ENCODE measurements at regions not wholly inside any gene's neighbourhood (a gene's known extent, or its start where the extent isn't known, plus 50 kb on each side); places are given as distances from the start of the nearest gene placed in this dataset.

DNA sequence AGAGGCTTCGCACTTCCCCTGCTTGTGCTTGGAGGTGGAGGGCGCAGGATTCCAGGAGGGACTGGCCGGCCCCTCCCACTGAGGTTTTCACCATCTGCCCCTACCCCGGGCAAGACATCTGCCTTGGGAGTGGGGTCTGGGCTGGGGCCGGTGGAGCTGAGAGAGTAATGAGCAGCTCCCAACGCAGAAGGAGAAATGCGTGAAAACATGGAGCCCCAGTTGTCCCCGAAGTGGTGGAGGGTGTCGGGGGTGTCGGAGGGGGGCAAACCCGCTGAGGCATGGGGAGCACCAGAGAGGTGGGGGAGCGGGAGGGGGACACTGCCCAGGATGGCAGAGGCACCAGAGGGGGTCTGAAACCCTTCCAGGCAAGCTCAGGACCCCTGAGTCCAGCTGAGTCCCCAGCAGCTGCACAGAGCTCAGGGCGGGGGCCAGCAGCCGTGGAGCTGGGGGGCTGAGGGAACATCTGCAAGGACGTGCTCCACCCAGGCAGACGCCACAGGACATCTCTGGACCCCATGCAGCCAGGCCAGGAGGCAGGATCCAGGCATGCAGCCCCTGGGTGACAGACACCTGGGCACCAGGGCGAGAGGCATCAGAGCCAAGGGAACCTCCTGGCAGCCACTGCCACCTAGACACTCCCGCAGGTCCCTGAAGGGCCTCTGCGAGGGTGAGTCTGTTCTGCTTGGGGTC is 110.6 kb downstream of the SIK1 start:
- no peak for DNase-seq

DNA sequence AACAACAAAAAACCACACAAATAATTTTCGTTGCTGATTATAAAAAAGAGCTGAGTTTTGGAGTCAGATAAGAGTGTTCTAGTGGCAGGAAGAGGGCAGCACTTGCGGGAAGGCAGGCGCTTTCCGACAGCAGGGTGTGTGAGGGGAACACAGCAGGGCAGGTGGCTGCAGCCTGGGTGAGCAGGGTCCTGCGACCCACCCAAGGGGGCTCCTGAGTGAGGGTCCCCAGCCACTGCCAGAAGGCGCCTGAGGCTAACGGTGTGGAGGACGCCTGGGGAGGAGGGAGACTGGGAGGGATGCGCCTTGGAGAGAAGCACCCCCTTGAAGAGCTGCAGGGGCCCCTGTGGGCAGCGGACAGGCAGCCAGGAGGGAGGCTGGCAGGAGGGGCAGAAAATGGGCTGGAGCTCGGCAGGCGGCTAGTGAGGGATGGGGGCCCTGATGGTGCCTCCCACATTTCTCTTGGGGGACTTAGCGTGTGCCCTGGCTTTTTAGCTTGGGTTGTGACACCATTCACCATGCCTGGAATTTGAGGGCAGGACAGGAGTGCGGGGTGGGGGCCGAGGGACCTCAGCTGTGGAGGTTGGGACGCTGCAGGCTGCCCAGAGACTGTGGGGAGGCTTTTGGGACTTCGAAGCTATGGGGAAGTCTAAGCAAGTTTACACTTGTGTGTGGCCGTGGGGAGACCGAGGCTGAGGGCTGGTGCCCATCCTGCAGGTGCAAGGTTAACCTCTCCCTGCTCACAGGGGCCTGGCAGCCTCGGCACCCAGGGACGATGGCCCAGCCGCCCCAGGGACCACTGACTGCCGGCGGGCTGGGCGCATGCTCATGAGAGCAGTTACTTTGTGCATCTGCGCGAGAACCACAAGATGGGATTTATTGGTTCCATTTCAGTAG is 111.4 kb downstream of the SIK1 start:
- DNase-seq, result peak; percentile 17 to 36

DNA sequence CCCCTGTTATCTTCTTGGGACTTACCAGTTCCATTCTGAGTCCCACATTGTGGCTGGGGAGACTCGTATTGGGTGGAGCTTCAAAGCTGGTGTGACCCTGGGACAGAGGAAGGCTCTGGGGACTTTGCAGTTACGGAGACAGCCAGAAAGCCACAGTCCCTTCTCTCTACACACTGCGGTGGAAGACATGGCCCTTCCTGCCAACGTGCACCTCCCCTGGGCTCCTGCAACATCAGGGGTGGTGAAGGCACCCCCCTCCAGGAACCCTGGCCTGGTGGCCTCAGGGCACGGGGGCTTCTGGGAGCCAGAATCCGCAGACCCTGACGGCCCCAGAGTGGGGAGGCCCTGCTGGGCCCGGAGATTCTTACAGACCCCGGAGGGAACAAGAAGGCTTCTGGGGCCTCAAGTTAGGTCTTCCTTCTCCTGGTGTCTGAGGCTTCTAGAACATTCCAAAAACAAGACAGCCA is 113.0 kb downstream of the SIK1 start:
- DNase-seq, result no peak

DNA sequence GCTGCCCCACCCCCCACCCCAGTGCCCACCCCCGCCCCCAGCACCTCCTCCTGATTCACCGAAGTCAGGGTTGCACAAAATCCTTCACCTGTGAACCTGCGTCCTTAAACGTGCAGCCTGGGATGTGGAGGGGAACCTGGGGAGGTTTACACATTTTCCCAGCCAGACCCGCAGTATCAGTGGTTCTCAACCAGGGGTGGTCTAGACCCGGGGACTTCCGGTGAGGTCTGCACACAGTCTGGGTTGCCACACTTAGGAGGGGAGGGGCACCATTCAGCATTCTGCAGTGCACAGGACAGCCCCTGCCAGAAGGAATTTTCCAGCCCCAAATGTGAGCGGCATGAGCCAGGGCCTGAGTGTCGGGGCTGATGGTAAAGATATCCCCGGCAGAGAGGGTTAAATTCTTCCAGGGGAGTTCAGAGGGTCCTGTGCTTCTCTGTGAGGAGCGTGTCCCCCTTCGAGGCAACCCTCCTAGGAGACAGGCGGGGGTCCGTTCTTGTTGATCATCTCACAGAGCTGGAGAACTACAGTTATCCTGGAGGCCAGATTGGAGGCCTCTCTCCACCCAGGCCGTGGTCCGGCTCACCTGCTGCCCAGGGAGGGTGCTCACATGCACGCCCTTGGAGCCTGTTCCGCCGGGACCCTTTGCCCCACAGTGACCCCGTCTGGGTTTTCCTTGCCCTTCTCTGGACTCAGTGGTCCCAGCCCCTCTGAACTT is 113.6 kb downstream of the SIK1 start:
- no peak for DNase-seq

DNA sequence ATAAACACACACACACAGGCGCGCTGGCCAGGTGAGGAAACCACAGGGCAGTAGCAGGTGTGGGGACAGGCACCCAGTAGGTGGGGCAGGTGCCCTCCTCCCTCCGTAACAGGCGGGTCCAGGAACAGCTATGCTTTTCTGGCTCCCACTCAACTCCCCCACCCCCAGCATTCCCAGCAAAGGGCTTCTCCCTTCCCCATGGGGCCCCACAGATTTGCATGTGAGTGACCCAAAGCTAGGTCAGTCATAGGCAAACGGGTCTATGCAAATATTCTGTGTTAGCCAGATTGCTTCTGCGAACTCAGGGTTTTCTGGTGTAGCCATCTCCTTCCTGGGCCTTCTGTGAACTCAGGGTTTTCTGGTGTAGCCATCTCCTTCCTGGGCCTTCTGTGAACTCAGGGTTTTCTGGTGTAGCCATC is 114.2 kb downstream of the SIK1 start:
- DNase-seq, result no peak

DNA sequence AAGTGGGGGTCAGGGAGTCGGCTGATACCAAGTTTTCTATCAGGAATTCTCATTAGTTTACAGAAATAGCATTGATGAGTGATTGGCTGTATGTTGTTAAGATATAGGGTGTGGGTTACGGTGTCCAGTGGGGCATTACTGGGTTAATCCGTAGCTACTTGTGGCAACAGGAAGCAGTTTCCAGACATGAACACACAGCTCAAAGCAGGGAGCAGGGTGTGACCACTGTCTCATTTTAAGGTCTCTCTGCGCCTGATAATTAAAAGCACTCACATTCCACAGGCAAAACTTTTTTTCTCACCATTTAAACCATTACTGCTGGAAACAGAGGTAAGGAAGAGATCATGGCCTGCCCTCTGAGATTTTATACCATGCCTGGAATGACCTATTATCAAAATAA is 114.9 kb downstream of the SIK1 start:
- DNase-seq, result no peak

DNA sequence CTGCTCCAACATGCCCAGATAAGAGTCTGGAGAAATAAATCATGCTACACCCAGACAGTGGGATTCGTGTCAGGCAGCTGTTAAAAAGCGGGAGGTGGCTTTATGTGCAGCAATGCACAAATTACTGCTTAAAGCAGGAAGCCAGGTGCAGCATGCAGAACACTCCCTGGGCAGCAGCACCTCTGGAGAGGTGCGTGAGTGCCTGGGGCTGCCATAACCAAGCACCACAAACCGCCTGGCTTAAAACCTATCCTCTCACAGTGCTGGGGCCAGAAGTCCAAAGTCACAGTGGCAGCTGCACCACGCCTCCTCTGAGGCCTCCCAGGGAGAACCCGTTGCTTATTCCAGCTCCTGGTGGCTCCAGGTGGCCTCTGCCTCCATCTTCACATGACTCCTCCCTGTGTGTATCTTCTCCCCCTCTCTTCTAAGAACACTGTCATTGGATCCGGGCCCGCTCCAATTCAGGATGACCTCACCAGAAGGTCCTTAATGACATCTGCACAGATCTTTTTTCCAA is 115.6 kb downstream of the SIK1 start:
- DNase-seq, result no peak

DNA sequence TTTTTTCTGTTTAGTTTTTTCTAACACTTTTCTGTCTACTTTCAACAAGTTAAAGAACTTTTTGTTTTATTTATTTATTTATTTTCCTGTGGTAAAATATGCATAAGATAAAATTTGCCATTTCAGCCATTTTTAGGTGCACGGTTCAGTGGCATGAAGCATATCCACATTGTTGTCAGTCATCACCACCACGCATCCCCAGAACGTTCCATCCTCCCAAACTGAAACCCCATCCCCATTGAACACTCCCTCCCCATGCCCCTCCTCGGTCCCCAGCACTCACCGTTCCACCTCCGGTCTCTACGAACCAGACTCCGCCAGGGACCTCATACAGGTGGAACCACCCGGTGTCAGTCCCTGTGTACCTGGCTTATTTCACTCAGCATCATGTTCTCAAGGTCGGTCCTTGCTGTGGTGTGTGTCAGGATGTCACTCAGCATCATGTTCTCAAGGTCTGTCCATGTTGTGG is 118.1 kb downstream of the SIK1 start:
- no peak for DNase-seq

DNA sequence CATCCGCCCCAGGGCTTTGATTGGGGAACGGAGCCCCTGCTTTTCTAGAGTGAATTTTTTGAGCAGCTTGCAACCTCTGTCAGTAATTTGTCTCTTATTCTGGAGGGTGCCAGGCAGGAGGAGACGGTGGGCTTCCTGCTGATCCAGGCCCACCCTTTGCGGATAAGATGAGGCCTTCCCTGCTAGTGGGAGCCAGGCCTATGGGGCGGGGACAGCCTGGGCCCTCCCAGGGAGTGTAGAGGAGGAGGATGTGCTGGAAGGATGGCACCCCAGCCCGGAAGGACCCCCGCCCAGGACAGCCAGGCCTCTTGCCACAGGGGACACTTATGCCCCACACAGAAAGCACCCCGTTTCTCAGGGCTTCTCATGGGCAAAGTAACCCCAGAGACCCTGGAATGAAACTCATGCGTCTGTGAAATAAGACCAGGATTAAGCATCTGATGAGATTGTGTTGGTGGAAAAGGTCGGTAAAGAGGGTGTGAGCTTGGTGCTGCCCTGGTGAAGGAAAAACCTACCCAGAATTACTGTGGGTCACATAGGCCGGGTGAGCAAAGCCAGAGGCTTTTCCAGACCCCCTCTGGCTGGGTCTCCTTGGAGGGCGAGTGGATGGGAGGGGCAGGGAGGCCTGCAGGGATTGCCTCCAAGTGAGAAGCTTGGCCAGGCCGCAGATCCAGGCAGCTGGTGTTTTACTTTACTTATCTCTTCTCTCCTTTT is 118.7 kb downstream of the SIK1 start:
- DNase-seq, result no peak

- DNase-seq, result no peak
Measured at GRCh38 chr21:43307677-43308070, 119.3 kb downstream of the SIK1 start.

DNA sequence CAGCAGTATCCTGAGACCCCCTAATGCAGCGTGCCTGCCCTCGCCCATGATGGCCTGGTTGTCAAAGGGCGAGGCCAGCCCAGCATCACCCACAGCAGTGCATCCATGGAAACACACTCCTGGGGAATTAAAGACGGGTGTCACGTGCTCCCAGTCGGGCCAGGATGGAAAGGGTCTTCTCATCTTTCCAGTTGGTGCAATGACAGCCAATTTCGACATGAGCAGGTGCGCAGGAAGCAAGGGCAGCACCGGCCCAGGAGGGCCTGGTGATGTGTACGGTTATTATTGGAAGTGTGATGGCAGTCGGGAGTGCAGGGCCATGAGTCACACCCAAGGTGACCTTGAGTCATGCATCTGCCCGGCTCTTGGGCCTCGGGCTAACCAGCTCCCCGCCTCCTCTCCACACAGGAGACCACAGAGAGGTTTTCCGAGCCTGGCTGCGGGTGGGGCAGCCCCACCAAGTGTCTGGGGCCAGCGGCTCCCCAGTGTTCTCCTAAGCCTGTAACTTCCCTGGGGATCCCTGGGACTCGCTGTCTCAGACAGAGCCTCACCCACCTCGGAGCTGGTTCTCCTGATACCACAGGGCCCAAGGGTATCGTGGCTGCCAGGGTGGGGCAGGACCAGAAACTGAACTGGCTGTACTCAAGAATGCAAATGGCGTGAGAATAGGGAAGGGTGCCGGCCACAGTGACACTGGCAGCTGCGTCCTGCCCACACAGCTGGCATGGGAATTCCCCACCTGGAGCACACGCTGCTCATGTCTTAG is 119.8 kb downstream of the SIK1 start:
- DNase-seq, result peak in 1 of 2 donors; percentile 31

- DNase-seq, result no peak
Measured at GRCh38 chr21:43306391-43306790, 120.5 kb downstream of the SIK1 start.

GRCh38 chr21:43305811-43306311 is 121.1 kb downstream of the SIK1 start:
- no peak for DNase-seq

DNA sequence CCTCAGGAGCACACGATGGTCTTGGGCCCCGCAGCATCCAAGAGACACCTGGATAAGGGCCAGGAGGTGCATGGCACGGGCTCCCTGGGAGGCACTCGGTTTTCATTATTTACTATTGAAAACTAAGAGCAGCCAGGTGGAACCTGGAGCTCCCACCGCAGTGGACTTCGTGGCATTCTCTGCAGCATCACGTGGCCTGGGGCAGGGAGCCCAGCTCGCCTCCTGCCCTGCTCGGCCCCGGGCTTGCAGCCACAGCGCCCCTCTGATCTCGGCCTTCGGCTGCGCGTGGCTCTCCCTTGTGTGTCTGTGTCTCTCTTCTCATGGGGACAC is 121.6 kb downstream of the SIK1 start:
- no peak for DNase-seq

DNA sequence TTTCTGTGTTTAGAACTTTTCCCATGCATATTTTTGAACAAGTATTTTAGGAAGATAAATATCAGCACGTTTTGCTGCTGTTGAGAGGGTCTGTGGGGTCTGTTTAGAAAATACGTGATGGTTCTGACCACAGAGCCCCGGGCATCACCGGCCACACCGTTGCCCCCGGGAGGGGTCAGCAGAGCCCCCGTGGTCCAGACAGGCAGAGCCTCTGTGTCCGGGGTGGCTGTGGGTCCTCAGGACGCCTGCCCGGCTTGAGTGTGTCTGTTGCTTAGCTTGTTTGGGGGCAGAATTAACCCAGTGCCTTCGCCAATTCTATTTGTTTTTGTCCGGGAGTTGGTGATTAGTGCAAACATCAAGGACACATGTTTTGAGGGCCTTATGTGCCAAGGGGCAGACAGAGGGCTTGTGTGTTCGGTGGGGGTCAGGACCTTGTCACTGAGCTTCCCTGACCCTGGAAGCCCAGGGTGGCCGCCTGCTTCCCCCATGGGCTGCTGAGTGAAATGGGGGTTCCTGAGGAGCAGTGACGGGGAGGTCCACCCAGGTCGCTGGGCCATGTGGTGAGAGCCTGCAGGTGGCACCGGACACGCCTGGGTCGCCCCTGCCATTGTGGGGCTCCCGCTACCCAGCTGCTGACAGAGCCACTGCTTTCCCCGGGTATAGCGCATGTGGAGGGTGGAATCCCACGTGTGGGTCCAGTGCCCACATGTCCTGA is 122.2 kb downstream of the SIK1 start:
- no peak for DNase-seq

- no peak for DNase-seq
Measured at GRCh38 chr21:43304206-43304605, 122.7 kb downstream of the SIK1 start.

- no peak for DNase-seq
Measured at GRCh38 chr21:43303275-43304178, 123.4 kb downstream of the SIK1 start.

DNA sequence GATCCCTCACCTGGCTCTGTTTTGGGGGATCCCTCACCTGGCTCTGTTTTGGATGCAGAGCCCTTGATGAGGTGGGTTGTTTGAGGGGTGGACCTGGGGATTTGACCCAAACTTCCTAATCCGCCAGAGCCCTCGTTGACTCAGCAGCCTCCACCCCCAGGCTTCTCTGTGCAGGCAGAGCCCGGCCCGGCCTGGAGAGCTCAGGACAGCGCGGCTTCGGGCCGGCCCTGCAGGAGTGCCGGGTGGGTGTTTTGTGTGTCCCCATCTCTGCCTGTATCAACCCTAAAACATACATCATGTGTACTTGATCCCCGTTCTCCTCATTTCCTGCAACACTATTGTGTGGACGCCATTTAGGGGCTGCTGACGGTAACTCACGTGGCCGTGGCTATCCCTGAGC is 124.2 kb downstream of the SIK1 start:
- DNase-seq, result no peak

DNA sequence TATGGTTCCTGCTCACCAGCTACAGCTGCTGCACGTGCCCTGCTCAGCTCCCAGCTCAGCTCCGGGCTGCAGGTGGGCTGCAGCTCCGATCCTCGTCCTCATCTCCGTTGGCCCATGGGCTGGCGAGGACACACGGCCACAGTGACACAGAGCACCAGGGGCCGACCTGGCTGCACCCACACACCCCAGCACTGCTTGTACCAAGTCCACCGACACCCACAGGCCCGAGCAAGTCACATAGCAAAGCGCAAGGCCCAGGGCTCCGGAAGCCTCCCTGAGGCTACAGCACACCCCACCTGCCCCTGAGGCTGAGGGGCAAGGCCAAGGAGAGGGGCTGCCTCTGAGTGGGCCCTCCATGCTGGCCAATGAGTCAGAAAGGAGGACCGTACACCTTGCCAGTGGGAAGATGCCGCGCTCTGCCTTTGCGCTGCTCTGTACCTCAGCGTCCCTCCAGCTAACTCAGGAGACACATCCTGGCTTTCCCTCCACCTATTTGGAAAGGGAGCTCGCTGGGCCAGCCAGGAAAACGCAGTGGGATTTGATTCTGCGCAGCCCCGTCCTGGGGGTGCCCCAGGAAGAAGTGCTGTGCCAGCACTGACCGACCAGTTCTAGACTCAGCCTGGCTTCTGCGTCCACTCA is 124.8 kb downstream of the SIK1 start:
- DNase-seq, result no peak

Data from CD4-positive, alpha-beta T cell treated with Interleukin-1 beta for 1 hour (primary cell).